Esophagus squamous epithelium (tissue), 4 donors: ENCODE measurements at regions not wholly inside any gene's neighbourhood (a gene's known extent, or its start where the extent isn't known, plus 50 kb on each side); places are given as distances from the start of the nearest gene placed in this dataset.

Experiments
- CTCF ChIP-seq, 6 experiments: fragments of 450-650 bp in 4 of 6; fragments of 200-600 bp in 2 of 6; sonication (generic) in 2 of 6; IDR thresholded peaks; one replicate each; pipeline ENCODE4 v1.5.1; 2016 to 2019; ENCODE audit warnings: antibody characterized with exemption in 6 of 6, mild to moderate bottlenecking in 4 of 6, moderate library complexity in 4 of 6
- POLR2A ChIP-seq, 4 donors: fragments of 450-650 bp; IDR thresholded peaks; one replicate each; pipeline ENCODE4 v1.6.1; 2017; ENCODE audit warnings: antibody characterized with exemption in 4 of 4, mild to moderate bottlenecking in 4 of 4, moderate library complexity in 3 of 4

GRCh38 chr2:142581491-142581890 is 296.0 kb upstream of the KYNU start:
- TF ChIP-seq CTCF (IDR thresholded peaks at IDR 0.05) = no peak
- no peak for TF ChIP-seq POLR2A (IDR thresholded peaks at IDR 0.05)
